H1 (cell line): ENCODE measurements at regions not wholly inside any gene's neighbourhood (a gene's known extent, or its start where the extent isn't known, plus 50 kb on each side); places are given as distances from the start of the nearest gene placed in this dataset.

Source experiments
- CTCF ChIA-PET: fragments of 300-600 bp; sonication (Branson Sonifier 250); formaldehyde crosslinking; loops from one replicate; lab custom pipeline; 2021; ENCODE audit not compliant: partially characterized antibody; lab: Charles Lee
- POLR2A ChIA-PET: fragments of 300-600 bp; sonication (Branson Sonifier 250); formaldehyde crosslinking; loops from one replicate; lab custom pipeline; 2021; ENCODE audit warnings: inconsistent platforms; ENCODE audit not compliant: partially characterized antibody; lab: Charles Lee
- DNase-seq, 2 experiments: peaks; one replicate each; pipeline versions ENCODE4 v3.0.0 to v3.0.0-alpha.2; 2010 to 2022; ENCODE audit warnings: low spot score in 2 of 2, low read depth in 1 of 2, mixed read lengths in 1 of 2
- FAIRE-seq: peaks from 2 replicates; lab custom pipeline; 2011; peaks lifted over from hg19 to GRCh38; lab: Jason Lieb, UNC
- H2AFZ ChIP-seq: 2 replicates; pipeline ENCODE4 v1.8.1; 2012; ENCODE audit warnings: low read length, inconsistent platforms
- H2AK5ac ChIP-seq: 2 replicates; pipeline ENCODE4 v1.6.1; 2013; ENCODE audit warnings: low read depth, low read length
- H2BK120ac ChIP-seq: replicated peaks from 2 replicates; pipeline ENCODE3; 2013; ENCODE audit warnings: low read depth, low read length, inconsistent platforms
- H2BK12ac ChIP-seq: 2 replicates; pipeline ENCODE4 v1.6.1; 2013; ENCODE audit warnings: low read depth, low read length
- H2BK15ac ChIP-seq: 2 replicates; pipeline ENCODE4 v1.6.1; 2013; ENCODE audit warnings: low read length
- H2BK20ac ChIP-seq: 2 replicates; pipeline ENCODE4 v1.6.1; 2013; ENCODE audit warnings: low read length
- H2BK5ac ChIP-seq: 2 replicates; pipeline ENCODE4 v1.6.1; 2013; ENCODE audit warnings: low read depth, low read length
- H3K14ac ChIP-seq: 2 replicates; pipeline ENCODE4 v1.6.1; 2013; ENCODE audit warnings: inconsistent platforms; ENCODE audit not compliant: insufficient read length
- H3K18ac ChIP-seq: 2 replicates; pipeline ENCODE4 v1.6.1; 2013; ENCODE audit warnings: low read length; ENCODE audit errors: extremely low read depth
- H3K23ac ChIP-seq: 2 replicates; pipeline ENCODE4 v1.6.1; 2013; ENCODE audit warnings: inconsistent platforms; ENCODE audit not compliant: insufficient read length
- H3K23me2 ChIP-seq: 2 replicates; pipeline ENCODE4 v1.6.1; 2013; ENCODE audit warnings: low read depth, low read length
- H3K27ac ChIP-seq: 2 replicates; pipeline ENCODE4 v1.6.1; 2011; ENCODE audit warnings: low read depth, low read length, inconsistent platforms
- H3K27me3 ChIP-seq, 4 experiments: replicated peaks in 1 of 4; 1 replicate in 1 of 4; 2 replicates in 3 of 4; pipeline versions ENCODE4 v1.6.1 to v1.8.1; 2011 to 2013; ENCODE audit warnings: low read length in 3 of 4, mild to moderate bottlenecking in 3 of 4, inconsistent platforms in 2 of 4, mixed read lengths in 2 of 4, moderate library complexity in 1 of 4; ENCODE audit not compliant: control insufficient read depth in 3 of 4, insufficient read depth in 3 of 4; ENCODE audit errors: extremely low read depth in 1 of 4
- H3K36me3 ChIP-seq, 4 experiments: 2 replicates each; pipeline versions ENCODE4 v1.6.1 to v1.8.1; 2011 to 2013; ENCODE audit warnings: mild to moderate bottlenecking in 4 of 4, low read length in 3 of 4, moderate library complexity in 2 of 4, control low read depth in 1 of 4, inconsistent platforms in 1 of 4; ENCODE audit not compliant: insufficient read depth in 4 of 4, control insufficient read depth in 2 of 4
- H3K4ac ChIP-seq: replicated peaks from 2 replicates; pipeline ENCODE3; 2013; ENCODE audit warnings: low read length, low read depth, mixed read lengths, inconsistent platforms; ENCODE audit not compliant: insufficient read length
- H3K4me1 ChIP-seq, 4 experiments: replicated peaks in 1 of 4; 1 replicate in 1 of 4; 2 replicates in 3 of 4; pipeline versions ENCODE4 v1.6.1 to v1.8.1; 2011 to 2013; ENCODE audit warnings: low read length in 3 of 4, inconsistent platforms in 2 of 4, mixed read lengths in 1 of 4; ENCODE audit not compliant: insufficient read depth in 4 of 4, control insufficient read depth in 3 of 4
- H3K4me2 ChIP-seq, 2 experiments: 2 replicates each; pipeline versions ENCODE4 v1.6.1 to v1.8.1; 2011 to 2013; ENCODE audit warnings: low read depth in 2 of 2, low read length in 2 of 2, control low read depth in 1 of 2, inconsistent platforms in 1 of 2, mild to moderate bottlenecking in 1 of 2; ENCODE audit not compliant: insufficient read depth in 1 of 2
- H3K4me3 ChIP-seq, 4 experiments: fragments of 200-600, 300-600 bp in 1 of 4; sonication (generic), shearing (Covaris generic), sonication (Bioruptor Twin) in 1 of 4; 2 replicates each; pipeline versions ENCODE4 v1.5.1 to v1.8.1; 2011 to 2016; ENCODE audit warnings: low read length in 4 of 4, low read depth in 3 of 4, control low read depth in 2 of 4, inconsistent platforms in 2 of 4, mild to moderate bottlenecking in 2 of 4, mixed read lengths in 1 of 4, moderate library complexity in 1 of 4; ENCODE audit not compliant: insufficient read depth in 2 of 4; ENCODE audit errors: extremely low read depth in 1 of 4
- H3K56ac ChIP-seq: replicated peaks from 2 replicates; pipeline ENCODE3; 2013; ENCODE audit warnings: low read depth, mild to moderate bottlenecking, mixed read lengths, low read length, inconsistent platforms; ENCODE audit not compliant: insufficient read length
- H3K79me1 ChIP-seq: 2 replicates; pipeline ENCODE4 v1.6.1; 2013; ENCODE audit warnings: low read depth, low read length, control low read depth
- H3K79me2 ChIP-seq, 2 experiments: 2 replicates each; pipeline versions ENCODE4 v1.6.1 to v1.8.1; 2012 to 2013; ENCODE audit warnings: low read length in 2 of 2, mild to moderate bottlenecking in 2 of 2, inconsistent platforms in 1 of 2; ENCODE audit not compliant: insufficient read depth in 2 of 2, control insufficient read depth in 1 of 2
- H3K9ac ChIP-seq, 4 experiments: replicated peaks in 1 of 4; 1 replicate in 1 of 4; 2 replicates in 3 of 4; pipeline versions ENCODE4 v1.6.1 to v1.8.1; 2011 to 2013; ENCODE audit warnings: low read depth in 3 of 4, low read length in 3 of 4, control low read depth in 2 of 4, mild to moderate bottlenecking in 2 of 4, moderate library complexity in 2 of 4, inconsistent platforms in 1 of 4; ENCODE audit errors: extremely low read depth in 1 of 4
- H3K9me3 ChIP-seq, 2 experiments: 2 replicates each; pipeline versions ENCODE4 v1.6.1 to v1.8.1; 2012 to 2013; ENCODE audit warnings: mild to moderate bottlenecking in 2 of 2, moderate library complexity in 2 of 2, control low read depth in 1 of 2, inconsistent platforms in 1 of 2, low read depth in 1 of 2, low read length in 1 of 2, mixed read lengths in 1 of 2; ENCODE audit not compliant: insufficient read depth in 2 of 2
- H4K20me1 ChIP-seq, 2 experiments: replicated peaks in 1 of 2; 2 replicates each; pipeline versions ENCODE3 to v1.8.1; 2011 to 2013; ENCODE audit warnings: inconsistent platforms in 2 of 2, low read length in 2 of 2, mild to moderate bottlenecking in 1 of 2; ENCODE audit not compliant: insufficient read depth in 2 of 2, control insufficient read depth in 1 of 2
- H4K5ac ChIP-seq: 2 replicates; pipeline ENCODE4 v1.6.1; 2013; ENCODE audit warnings: low read length, low read depth, mixed read lengths, inconsistent platforms; ENCODE audit not compliant: insufficient read length
- H4K8ac ChIP-seq: 2 replicates; pipeline ENCODE4 v1.8.0; 2013; ENCODE audit warnings: mild to moderate bottlenecking, moderate library complexity, low read length, inconsistent platforms; ENCODE audit not compliant: insufficient read depth; ENCODE audit errors: extremely low read depth
- H4K91ac ChIP-seq: replicated peaks from 2 replicates; pipeline ENCODE3; 2013; ENCODE audit warnings: low read length, mixed read lengths, inconsistent platforms; ENCODE audit not compliant: insufficient read length
- CEBPB ChIP-seq: IDR thresholded peaks from 2 replicates; pipeline ENCODE4 v1.6.1; 2012; ENCODE audit warnings: low read depth, low read length
- CTCF ChIP-seq, 3 experiments: IDR thresholded peaks; 1 replicate in 2 of 3; 2 replicates in 1 of 3; pipeline versions ENCODE4 v1.5.1 to v1.6.1; 2011; ENCODE audit warnings: low read length in 3 of 3, mild to moderate bottlenecking in 3 of 3, inconsistent platforms in 2 of 3, low read depth in 1 of 3, moderate library complexity in 1 of 3; ENCODE audit not compliant: insufficient read depth in 1 of 3; ENCODE audit errors: control extremely low read depth in 1 of 3
- MAFK ChIP-seq: IDR thresholded peaks from 2 replicates; pipeline ENCODE4 v1.6.1; 2012; ENCODE audit warnings: low read depth, mild to moderate bottlenecking, improper control_type of control experiment, low read length
- RAD21 ChIP-seq, 2 experiments: IDR thresholded peaks in 1 of 2; conservative IDR thresholded peaks in 1 of 2; 2 replicates each; pipeline ENCODE4 v1.6.1; 2011; ENCODE audit warnings: low read depth in 2 of 2, low read length in 2 of 2, improper control_type of control experiment in 1 of 2, inconsistent platforms in 1 of 2, mild to moderate bottlenecking in 1 of 2, moderate library complexity in 1 of 2
- RNF2 ChIP-seq: fragments of 200-900, 300-1000 bp; sonication (generic); IDR thresholded peaks from 2 replicates; pipeline ENCODE4 v1.7.1; 2016; ENCODE audit warnings: borderline replicate concordance, low read depth, mild to moderate bottlenecking, antibody characterized with exemption, low read length; ENCODE audit not compliant: poor library complexity, severe bottlenecking; ENCODE audit errors: missing control alignments
- SRF ChIP-seq: IDR thresholded peaks from 2 replicates; pipeline ENCODE4 v1.6.1; 2011; ENCODE audit warnings: mild to moderate bottlenecking, low read depth, low read length, moderate library complexity
- ZNF274 ChIP-seq: IDR thresholded peaks from 2 replicates; pipeline ENCODE4 v1.7.0; 2012; ENCODE audit warnings: low read length, borderline replicate concordance; ENCODE audit errors: extremely low read depth
- WGBS, 2 experiments: shearing (Covaris generic) in 1 of 2; methylation state at CpG; one replicate each; pipeline versions ENCODE4 v1.1.6 to v1.1.7; 2013 to 2015; ENCODE audit warnings: low lambda C conversion rate in 2 of 2, mixed read lengths in 2 of 2, inconsistent platforms in 1 of 2, low coverage in 1 of 2, missing lambda C conversion rate in 1 of 2; ENCODE audit not compliant: insufficient replicate concordance in 2 of 2, insufficient coverage in 1 of 2, insufficient read length in 1 of 2; ENCODE audit errors: extremely low coverage in 1 of 2, missing lambda C conversion rate in 1 of 2; 5-methylcytosine and 5-hydroxymethylcytosine counted together

DNA sequence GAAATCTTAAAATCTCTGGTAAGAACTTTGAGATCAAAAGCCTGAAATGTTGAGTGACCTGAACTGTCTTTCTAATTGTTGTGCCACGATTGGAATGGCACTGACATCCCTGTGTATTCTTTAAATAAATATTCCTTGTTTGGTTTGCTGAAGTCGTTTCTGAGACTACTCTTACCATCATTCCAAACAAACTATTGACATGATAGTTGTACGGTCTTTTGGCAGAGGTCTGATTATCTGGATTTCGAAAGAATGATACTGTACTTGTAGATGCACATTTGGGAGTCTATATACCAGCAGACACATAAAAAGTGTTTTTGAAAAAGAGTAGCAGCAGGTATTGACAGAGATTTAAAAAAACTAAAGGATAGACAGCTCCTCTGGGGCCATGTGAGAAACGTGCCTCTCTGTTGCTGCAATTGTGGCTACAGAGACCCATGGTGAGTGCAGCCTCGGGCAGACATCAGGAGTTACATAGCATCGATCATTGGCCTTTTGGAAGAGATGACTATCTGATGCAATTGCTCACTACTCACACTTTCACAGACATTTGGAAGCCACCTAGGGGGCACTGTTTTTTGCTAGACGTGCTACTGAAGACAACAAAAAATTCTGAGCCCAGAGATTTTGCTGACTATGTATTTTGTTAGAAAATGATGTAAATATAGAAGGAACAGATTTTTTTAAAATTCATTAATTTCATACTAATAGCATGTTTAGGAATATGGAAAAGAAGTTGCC, 464.5 kb downstream of the KCNT2 start:
- FAIRE-seq = peak; percentile 58
- peak overlapping the region; percentile 98 for H2AFZ ChIP-seq
- no peak overlapping the region for H2BK20ac ChIP-seq
- H3K18ac ChIP-seq = peak overlapping the region; percentile 64; the same call in 1 of the 2 replicates
- H3K27ac ChIP-seq = no peak overlapping the region
- no peaks in the 10 kb centered on the region for H3K9me3 ChIP-seq
- no peak overlapping the region for H2BK5ac ChIP-seq
- H3K4me2 ChIP-seq = no peak overlapping the region
- no peak overlapping the region for H4K8ac ChIP-seq
- WGBS, 2 experiments = 81% methylated on average over 8 of the region's 8 CpGs; no CpG with 5 or more reads in 1 of the 2 experiments
- H2BK120ac ChIP-seq = no peak overlapping the region
- no peak overlapping the region for H3K4me3 ChIP-seq
- no peaks in the 10 kb centered on the region for H3K79me2 ChIP-seq
- H2BK15ac ChIP-seq = no peak overlapping the region
- no peaks in the 10 kb centered on the region for H4K20me1 ChIP-seq
- H3K4me1 ChIP-seq = peaks cover 0 to 2% (median under 1%) of the 10 kb centered on the region in 4 experiments; a peak in 2 of 7 replicates
- ChIA-PET CTCF (interaction anchor here (0.6 to 1.0 kb wide), 6 partner anchors 12 to 203 kb away, joined by 3 to 6 read pairs (median 3); no protein-coding TSS in a partner anchor), POLR2A (no interaction called here)
- H3K9ac ChIP-seq = no peak overlapping the region
- no peak overlapping the region for H3K14ac ChIP-seq
- H3K27me3 ChIP-seq = no peaks in the 10 kb centered on the region
- no peak overlapping the region for H3K56ac ChIP-seq
- H2BK12ac ChIP-seq = peak overlapping the region; percentile 60; the same call in 1 of the 2 replicates
- H3K4ac ChIP-seq = no peak overlapping the region
- no peaks in the 10 kb centered on the region for H3K36me3 ChIP-seq
- DNase-seq = no peak
- 0 out of 2 replicates have a peak, but pooled peaks cover 2% of the 10 kb centered on the region for H3K23me2 ChIP-seq
- peak overlapping the region; percentile 75 for H4K5ac ChIP-seq
- H3K79me1 ChIP-seq = no peaks in the 10 kb centered on the region
- no peak overlapping the region for H2AK5ac ChIP-seq
- no peak overlapping the region for H3K23ac ChIP-seq
- no peak overlapping the region for H4K91ac ChIP-seq
- TF ChIP-seq CTCF (IDR thresholded peaks at IDR 0.05; ENCODE audit: control extremely low read depth in 1 of 3, insufficient read depth in 1 of 3, low read depth in 1 of 3, low read length in 3 of 3) = peak in 2 of 3 experiments; percentile 25 to 44; a peak in 2 of 4 replicates
- peak; percentile 69; the same call in 1 of the 2 replicates for TF ChIP-seq CEBPB
- TF ChIP-seq MAFK = peak; percentile 92
- no peak for TF ChIP-seq ZNF274
- TF ChIP-seq RAD21 (IDR thresholded peaks at IDR 0.05 in 1 of 2, conservative IDR thresholded peaks at IDR 0.05 in 1 of 2; ENCODE audit: low read depth in 2 of 2, low read length in 2 of 2) = peak in 1 of 2 experiments; percentile 38; a peak in 1 of 4 replicates
- TF ChIP-seq SRF = no peak
- TF ChIP-seq RNF2 = no peak
